ENCODE measurements at regions not wholly inside any gene's neighbourhood (a gene's known extent, or its start where the extent isn't known, plus 50 kb on each side); places are given as distances from the start of the nearest gene placed in this dataset.

DNA sequence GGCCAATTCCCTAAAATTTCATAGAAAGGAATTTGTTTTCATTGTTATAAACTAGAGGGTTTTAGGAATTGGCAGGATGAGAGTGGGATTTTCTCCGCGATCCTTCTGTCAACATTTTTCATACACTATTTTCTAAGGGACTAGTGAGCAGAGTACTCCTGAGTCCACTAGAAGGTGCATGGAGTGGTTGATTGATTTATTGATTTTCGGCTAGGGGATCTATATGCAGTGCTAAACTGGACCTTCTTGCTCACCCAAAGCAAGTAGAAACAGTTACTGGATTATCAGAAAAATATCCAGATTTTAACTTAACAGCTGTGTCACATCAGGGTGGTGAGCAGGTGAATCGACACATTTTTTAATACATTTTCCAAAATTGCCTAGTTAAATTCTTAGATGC lies 159.9 kb upstream of the DTNA start:
- peak overlapping the region; percentile 29; the same call in 1 of the 2 replicates for H3K18ac ChIP-seq (ENCODE audit: extremely low read depth, low read length)
- no peaks in the 10 kb centered on the region for H3K36me3 ChIP-seq (ENCODE audit: control insufficient read depth in 2 of 4, insufficient read depth in 4 of 4, low read length in 3 of 4)
- no peak overlapping the region for H2BK12ac ChIP-seq (ENCODE audit: low read depth, low read length)
- H3K9ac ChIP-seq (replicated peaks in 1 of 4; ENCODE audit: extremely low read depth in 1 of 4, low read depth in 3 of 4, low read length in 3 of 4), result no peak overlapping the region
- WGBS, 2 experiments (ENCODE audit: extremely low coverage in 1 of 2, insufficient coverage in 1 of 2, insufficient read length in 1 of 2, insufficient replicate concordance in 2 of 2, low coverage in 1 of 2, low lambda C conversion rate in 2 of 2, missing lambda C conversion rate in 1 of 2), result 90% methylated on average over 4 of the region's 4 CpGs; no CpG with 5 or more reads in 1 of the 2 experiments
- H3K79me1 ChIP-seq (ENCODE audit: low read depth, low read length), result no peaks in the 10 kb centered on the region
- H4K20me1 ChIP-seq (replicated peaks in 1 of 2; ENCODE audit: control insufficient read depth in 1 of 2, insufficient read depth in 2 of 2, low read length in 2 of 2), result no peaks in the 10 kb centered on the region
- H2AFZ ChIP-seq (ENCODE audit: low read length), result no peak overlapping the region
- no peak overlapping the region for H3K27ac ChIP-seq (ENCODE audit: low read depth, low read length)
- H2BK20ac ChIP-seq (ENCODE audit: low read length), result no peak overlapping the region
- no peak overlapping the region for H3K14ac ChIP-seq (ENCODE audit: insufficient read length)
- H3K4me2 ChIP-seq (ENCODE audit: insufficient read depth in 1 of 2, low read depth in 2 of 2, low read length in 2 of 2), result no peak overlapping the region
- no peaks in the 10 kb centered on the region for H3K9me3 ChIP-seq (ENCODE audit: insufficient read depth in 2 of 2, low read depth in 1 of 2, low read length in 1 of 2)
- peak overlapping the region; percentile 85 for H3K4ac ChIP-seq (replicated peaks; ENCODE audit: insufficient read length, low read depth, low read length)
- POLR2A ChIA-PET (ENCODE audit: partially characterized antibody), result no interaction called here
- H4K5ac ChIP-seq (ENCODE audit: insufficient read length, low read depth, low read length), result no peak overlapping the region
- H2BK5ac ChIP-seq (ENCODE audit: low read depth, low read length), result peak overlapping the region; percentile 58; the same call in 1 of the 2 replicates
- H2AK5ac ChIP-seq (ENCODE audit: low read depth, low read length), result peak overlapping the region; percentile 59; the same call in 1 of the 2 replicates
- H2BK15ac ChIP-seq (ENCODE audit: low read length), result no peak overlapping the region
- FAIRE-seq (no peak), DNase-seq (ENCODE audit: low read depth in 1 of 2, low spot score in 2 of 2) (no peak)
- peak overlapping the region; percentile 99 for H2BK120ac ChIP-seq (replicated peaks; ENCODE audit: low read depth, low read length)
- peak overlapping the region; percentile 34 for H4K91ac ChIP-seq (replicated peaks; ENCODE audit: insufficient read length, low read length)
- peaks cover 0 to 14% of the 10 kb centered on the region in 2 experiments; a peak in 1 of 4 replicates for H3K79me2 ChIP-seq (ENCODE audit: control insufficient read depth in 1 of 2, insufficient read depth in 2 of 2, low read length in 2 of 2)
- no peak overlapping the region for H3K4me3 ChIP-seq (ENCODE audit: extremely low read depth in 1 of 4, insufficient read depth in 2 of 4, low read depth in 3 of 4, low read length in 4 of 4)
- H3K56ac ChIP-seq (replicated peaks; ENCODE audit: insufficient read length, low read depth, low read length), result no peak overlapping the region
- no peak overlapping the region for H4K8ac ChIP-seq (ENCODE audit: extremely low read depth, insufficient read depth, low read length)
- no peak overlapping the region for H3K23ac ChIP-seq (ENCODE audit: insufficient read length)
- no peaks in the 10 kb centered on the region for H3K27me3 ChIP-seq (replicated peaks in 1 of 4; ENCODE audit: control insufficient read depth in 3 of 4, extremely low read depth in 1 of 4, insufficient read depth in 3 of 4, low read length in 3 of 4)
- peaks cover 2 to 30% (median 14%) of the 10 kb centered on the region in 4 experiments; a peak in 4 of 7 replicates for H3K4me1 ChIP-seq (replicated peaks in 1 of 4; ENCODE audit: control insufficient read depth in 3 of 4, insufficient read depth in 4 of 4, low read length in 3 of 4)
- no peaks in the 10 kb centered on the region; the same call in 1 of the 2 replicates for H3K23me2 ChIP-seq (ENCODE audit: low read depth, low read length)
- CTCF ChIA-PET (ENCODE audit: partially characterized antibody), result no interaction called here
- TF ChIP-seq CREB1 (IDR thresholded peaks at IDR 0.05) (no peak), RNF2 (IDR thresholded peaks at IDR 0.05; ENCODE audit: borderline replicate concordance, low read depth, low read length, missing control alignments, poor library complexity, severe bottlenecking) (no peak), GTF2F1 (IDR thresholded peaks at IDR 0.05; ENCODE audit: borderline replicate concordance, low read depth, low read length) (no peak), SUZ12 (IDR thresholded peaks at IDR 0.05; ENCODE audit: low read length) (no peak), FOSL1 (IDR thresholded peaks at IDR 0.05; ENCODE audit: insufficient read depth, low read depth, low read length) (no peak), KDM1A (IDR thresholded peaks at IDR 0.05; ENCODE audit: borderline replicate concordance, low read length) (no peak), ASH2L (IDR thresholded peaks at IDR 0.05; ENCODE audit: low read length) (no peak), BCL11A (IDR thresholded peaks at IDR 0.05; ENCODE audit: low read depth in 2 of 2, low read length in 2 of 2) (no peak), KDM4A (IDR thresholded peaks at IDR 0.05; ENCODE audit: low read depth, low read length, severe bottlenecking) (no peak), RAD21 (IDR thresholded peaks at IDR 0.05 in 1 of 2, conservative IDR thresholded peaks at IDR 0.05 in 1 of 2; ENCODE audit: low read depth in 2 of 2, low read length in 2 of 2) (no peak), CEBPB (IDR thresholded peaks at IDR 0.05; ENCODE audit: low read depth, low read length) (no peak), SP4 (IDR thresholded peaks at IDR 0.05; ENCODE audit: low read length) (no peak), POLR2AphosphoS5 (IDR thresholded peaks at IDR 0.05; ENCODE audit: low read depth, low read length) (no peak)
- TF ChIP-seq, protein P1, sequence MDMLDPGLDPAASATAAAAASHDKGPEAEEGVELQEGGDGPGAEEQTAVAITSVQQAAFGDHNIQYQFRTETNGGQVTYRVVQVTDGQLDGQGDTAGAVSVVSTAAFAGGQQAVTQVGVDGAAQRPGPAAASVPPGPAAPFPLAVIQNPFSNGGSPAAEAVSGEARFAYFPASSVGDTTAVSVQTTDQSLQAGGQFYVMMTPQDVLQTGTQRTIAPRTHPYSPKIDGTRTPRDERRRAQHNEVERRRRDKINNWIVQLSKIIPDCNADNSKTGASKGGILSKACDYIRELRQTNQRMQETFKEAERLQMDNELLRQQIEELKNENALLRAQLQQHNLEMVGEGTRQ (IDR thresholded peaks at IDR 0.05; ENCODE audit: low read length), result no peak
